ENCODE measurements at regions not wholly inside any gene's neighbourhood (a gene's known extent, or its start where the extent isn't known, plus 50 kb on each side); places are given as distances from the start of the nearest gene placed in this dataset.

DNA sequence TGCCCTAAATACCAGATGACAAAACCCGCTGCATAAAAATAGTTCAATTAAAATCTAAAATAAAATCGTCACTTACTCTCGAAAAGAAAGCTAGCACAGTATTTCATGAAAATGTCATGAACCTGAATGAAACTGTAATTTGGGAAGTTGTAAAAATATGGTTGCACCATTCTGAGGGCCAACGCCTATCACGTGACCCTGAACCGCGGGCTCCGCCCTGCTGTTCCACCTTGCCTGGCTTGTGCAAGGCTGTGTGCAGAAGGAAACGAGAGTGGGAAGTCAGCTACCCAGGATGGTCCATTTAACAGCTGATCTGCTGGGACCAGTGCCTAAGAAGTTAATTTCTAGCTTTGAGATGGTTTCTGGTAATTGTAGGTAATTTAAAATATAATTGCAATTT, 91.7 kb upstream of the BMP4 start:
- Histone ChIP-seq H2BK5ac (ENCODE audit: low read depth, low read length) (no peak overlapping the region), H3K36me3 (ENCODE audit: control insufficient read depth in 2 of 4, insufficient read depth in 4 of 4, low read length in 3 of 4) (no peaks in the 10 kb centered on the region), H3K27me3 (replicated peaks in 1 of 4; ENCODE audit: control insufficient read depth in 3 of 4, extremely low read depth in 1 of 4, insufficient read depth in 3 of 4, low read length in 3 of 4) (no peaks in the 10 kb centered on the region), H3K79me1 (ENCODE audit: low read depth, low read length) (no peaks in the 10 kb centered on the region), H3K56ac (replicated peaks; ENCODE audit: insufficient read length, low read depth, low read length) (no peak overlapping the region), H4K20me1 (replicated peaks in 1 of 2; ENCODE audit: control insufficient read depth in 1 of 2, insufficient read depth in 2 of 2, low read length in 2 of 2) (no peaks in the 10 kb centered on the region), H2BK12ac (ENCODE audit: low read depth, low read length) (no peak overlapping the region), H3K4me3 (ENCODE audit: extremely low read depth in 1 of 4, insufficient read depth in 2 of 4, low read depth in 3 of 4, low read length in 4 of 4) (no peak overlapping the region), H3K79me2 (ENCODE audit: control insufficient read depth in 1 of 2, insufficient read depth in 2 of 2, low read length in 2 of 2) (no peaks in the 10 kb centered on the region), H3K4me1 (replicated peaks in 1 of 4; ENCODE audit: control insufficient read depth in 3 of 4, insufficient read depth in 4 of 4, low read length in 3 of 4) (no peaks in the 10 kb centered on the region), H2BK20ac (ENCODE audit: low read length) (no peak overlapping the region), H2AFZ (ENCODE audit: low read length) (no peak overlapping the region), H3K9ac (replicated peaks in 1 of 4; ENCODE audit: extremely low read depth in 1 of 4, low read depth in 3 of 4, low read length in 3 of 4) (no peak overlapping the region), H2AK5ac (ENCODE audit: low read depth, low read length) (no peak overlapping the region), H3K9me3 (ENCODE audit: insufficient read depth in 2 of 2, low read depth in 1 of 2, low read length in 1 of 2) (no peaks in the 10 kb centered on the region), H3K4me2 (ENCODE audit: insufficient read depth in 1 of 2, low read depth in 2 of 2, low read length in 2 of 2) (no peak overlapping the region), H3K14ac (ENCODE audit: insufficient read length) (no peak overlapping the region), H4K5ac (ENCODE audit: insufficient read length, low read depth, low read length) (no peak overlapping the region), H4K91ac (replicated peaks; ENCODE audit: insufficient read length, low read length) (no peak overlapping the region), H2BK120ac (replicated peaks; ENCODE audit: low read depth, low read length) (no peak overlapping the region), H3K4ac (replicated peaks; ENCODE audit: insufficient read length, low read depth, low read length) (no peak overlapping the region), H2BK15ac (ENCODE audit: low read length) (no peak overlapping the region), H3K27ac (ENCODE audit: low read depth, low read length) (no peak overlapping the region), H3K23me2 (ENCODE audit: low read depth, low read length) (no peaks in the 10 kb centered on the region), H3K23ac (ENCODE audit: insufficient read length) (no peak overlapping the region), H3K18ac (ENCODE audit: extremely low read depth, low read length) (no peak overlapping the region), H4K8ac (ENCODE audit: extremely low read depth, insufficient read depth, low read length) (no peak overlapping the region)
- no peak for TF ChIP-seq GTF2F1 (IDR thresholded peaks at IDR 0.05; ENCODE audit: borderline replicate concordance, low read depth, low read length)
- TF ChIP-seq, protein P1, sequence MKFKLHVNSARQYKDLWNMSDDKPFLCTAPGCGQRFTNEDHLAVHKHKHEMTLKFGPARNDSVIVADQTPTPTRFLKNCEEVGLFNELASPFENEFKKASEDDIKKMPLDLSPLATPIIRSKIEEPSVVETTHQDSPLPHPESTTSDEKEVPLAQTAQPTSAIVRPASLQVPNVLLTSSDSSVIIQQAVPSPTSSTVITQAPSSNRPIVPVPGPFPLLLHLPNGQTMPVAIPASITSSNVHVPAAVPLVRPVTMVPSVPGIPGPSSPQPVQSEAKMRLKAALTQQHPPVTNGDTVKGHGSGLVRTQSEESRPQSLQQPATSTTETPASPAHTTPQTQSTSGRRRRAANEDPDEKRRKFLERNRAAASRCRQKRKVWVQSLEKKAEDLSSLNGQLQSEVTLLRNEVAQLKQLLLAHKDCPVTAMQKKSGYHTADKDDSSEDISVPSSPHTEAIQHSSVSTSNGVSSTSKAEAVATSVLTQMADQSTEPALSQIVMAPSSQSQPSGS (IDR thresholded peaks at IDR 0.05; ENCODE audit: low read length), result no peak
- TF ChIP-seq RFX5 (IDR thresholded peaks at IDR 0.05; ENCODE audit: borderline replicate concordance, low read depth, low read length), result no peak
- no peak for TF ChIP-seq RNF2 (IDR thresholded peaks at IDR 0.05; ENCODE audit: borderline replicate concordance, low read depth, low read length, missing control alignments, poor library complexity, severe bottlenecking)
- TF ChIP-seq TAF1 (IDR thresholded peaks at IDR 0.05; ENCODE audit: low read depth, low read length), result no peak
- TF ChIP-seq FOSL1 (IDR thresholded peaks at IDR 0.05; ENCODE audit: insufficient read depth, low read depth, low read length), result no peak
- TF ChIP-seq SUZ12 (IDR thresholded peaks at IDR 0.05; ENCODE audit: low read length), result no peak
- TF ChIP-seq SIX5 (IDR thresholded peaks at IDR 0.05; ENCODE audit: low read depth, low read length), result no peak
- ChIA-PET CTCF (ENCODE audit: partially characterized antibody) (interaction anchor here (0.7 kb wide), 1 partner anchor 280 kb away, joined by 3 read pairs; no protein-coding TSS in a partner anchor), POLR2A (ENCODE audit: partially characterized antibody) (no interaction called here)
- WGBS, 2 experiments (ENCODE audit: extremely low coverage in 1 of 2, insufficient coverage in 1 of 2, insufficient read length in 1 of 2, insufficient replicate concordance in 2 of 2, low coverage in 1 of 2, low lambda C conversion rate in 2 of 2, missing lambda C conversion rate in 1 of 2), result 98% methylated on average over 9 of the region's 9 CpGs; no CpG with 5 or more reads in 1 of the 2 experiments
- no peak for FAIRE-seq
- DNase-seq (ENCODE audit: low read depth in 1 of 2, low spot score in 2 of 2), result no peak
